Progenitor cell of endocrine pancreas (in vitro differentiated cells): ENCODE measurements at regions not wholly inside any gene's neighbourhood (a gene's known extent, or its start where the extent isn't known, plus 50 kb on each side); places are given as distances from the start of the nearest gene placed in this dataset.

Source experiments
- DNase-seq: peaks from one replicate; pipeline ENCODE4 v3.0.0; 2021; ENCODE audit warnings: low spot score; ENCODE audit not compliant: unreplicated experiment
- H3K27ac Mint-ChIP-seq: 2 replicates; pipeline ENCODE4 v1.8.0; 2021; ENCODE audit warnings: mild to moderate bottlenecking, moderate library complexity, mixed read lengths
- H3K27me3 Mint-ChIP-seq: 2 replicates; pipeline ENCODE4 v1.8.0; 2021; ENCODE audit warnings: mixed read lengths
- H3K36me3 Mint-ChIP-seq: 2 replicates; pipeline ENCODE4 v1.8.0; 2022; ENCODE audit warnings: mixed read lengths; ENCODE audit not compliant: insufficient read depth
- H3K4me1 Mint-ChIP-seq: 2 replicates; pipeline ENCODE4 v1.8.0; 2021; ENCODE audit warnings: low read depth, mixed read lengths
- H3K4me3 Mint-ChIP-seq: 2 replicates; pipeline ENCODE4 v1.8.0; 2021; ENCODE audit warnings: low read depth, mild to moderate bottlenecking, moderate library complexity, mixed read lengths
- H3K9me3 Mint-ChIP-seq: 2 replicates; pipeline ENCODE4 v1.8.0; 2021; ENCODE audit warnings: low read depth, mixed read lengths
- TF ChIP-seq, protein P1 (sequence below): fragments of 200-600 bp; sonication (generic); IDR thresholded peaks from one replicate; pipeline ENCODE4 v1.5.0; 2021; ENCODE audit warnings: antibody characterized with exemption, mild to moderate bottlenecking; ENCODE audit not compliant: unreplicated experiment

DNA sequence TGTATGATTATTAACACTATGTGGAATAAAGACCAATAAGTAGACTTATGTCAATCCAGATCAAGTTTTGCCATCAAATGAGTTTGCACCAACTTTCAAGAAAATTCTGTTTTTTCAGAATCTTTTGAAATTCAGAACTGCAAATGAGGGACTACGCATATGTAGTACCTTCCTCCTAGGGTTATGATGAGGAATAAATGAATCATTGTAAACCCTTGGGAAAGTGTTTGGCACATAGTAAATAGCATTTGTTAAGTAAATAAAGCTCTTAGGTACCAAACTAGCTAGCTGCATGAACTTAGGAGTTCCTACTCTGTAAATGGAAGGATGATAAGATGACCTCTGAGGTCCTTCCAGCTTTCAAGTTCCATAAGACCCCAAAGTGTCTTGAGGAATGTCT, 242.6 kb upstream of the SETMAR start:
- DNase-seq, result no peak
- TF ChIP-seq, protein P1, sequence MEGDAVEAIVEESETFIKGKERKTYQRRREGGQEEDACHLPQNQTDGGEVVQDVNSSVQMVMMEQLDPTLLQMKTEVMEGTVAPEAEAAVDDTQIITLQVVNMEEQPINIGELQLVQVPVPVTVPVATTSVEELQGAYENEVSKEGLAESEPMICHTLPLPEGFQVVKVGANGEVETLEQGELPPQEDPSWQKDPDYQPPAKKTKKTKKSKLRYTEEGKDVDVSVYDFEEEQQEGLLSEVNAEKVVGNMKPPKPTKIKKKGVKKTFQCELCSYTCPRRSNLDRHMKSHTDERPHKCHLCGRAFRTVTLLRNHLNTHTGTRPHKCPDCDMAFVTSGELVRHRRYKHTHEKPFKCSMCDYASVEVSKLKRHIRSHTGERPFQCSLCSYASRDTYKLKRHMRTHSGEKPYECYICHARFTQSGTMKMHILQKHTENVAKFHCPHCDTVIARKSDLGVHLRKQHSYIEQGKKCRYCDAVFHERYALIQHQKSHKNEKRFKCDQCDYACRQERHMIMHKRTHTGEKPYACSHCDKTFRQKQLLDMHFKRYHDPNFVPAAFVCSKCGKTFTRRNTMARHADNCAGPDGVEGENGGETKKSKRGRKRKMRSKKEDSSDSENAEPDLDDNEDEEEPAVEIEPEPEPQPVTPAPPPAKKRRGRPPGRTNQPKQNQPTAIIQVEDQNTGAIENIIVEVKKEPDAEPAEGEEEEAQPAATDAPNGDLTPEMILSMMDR, result no peak
- H3K27ac Mint-ChIP-seq, result no peak overlapping the region
- H3K4me1 Mint-ChIP-seq, result peaks cover 6% of the 10 kb centered on the region
- H3K9me3 Mint-ChIP-seq, result peaks cover 7% of the 10 kb centered on the region
- H3K27me3 Mint-ChIP-seq, result no peaks in the 10 kb centered on the region
- no peak overlapping the region for H3K4me3 Mint-ChIP-seq
- peaks cover 2% of the 10 kb centered on the region for H3K36me3 Mint-ChIP-seq

DNA sequence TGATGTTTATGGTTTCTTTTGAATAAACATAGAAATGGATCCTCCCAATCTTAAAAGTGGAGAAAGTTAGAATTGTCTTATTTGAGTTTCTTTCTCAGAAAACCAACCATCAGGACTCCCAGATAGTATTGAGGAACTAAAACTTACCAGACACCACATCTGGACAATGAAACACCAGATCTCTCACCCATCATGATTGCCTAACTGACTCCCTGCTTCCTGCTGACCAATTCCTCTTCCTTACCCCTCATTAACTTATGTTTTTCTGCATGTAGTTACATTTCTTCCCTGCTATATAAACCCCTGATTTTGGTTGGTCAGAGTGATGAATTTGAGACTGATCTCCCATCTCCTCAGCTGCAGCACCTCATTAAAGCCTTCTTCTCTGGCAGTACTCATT, 242.0 kb upstream of the SETMAR start:
- Mint-ChIP-seq H3K27ac (no peak overlapping the region), H3K9me3 (peaks cover 7% of the 10 kb centered on the region), H3K27me3 (no peaks in the 10 kb centered on the region), H3K4me1 (peaks cover 6% of the 10 kb centered on the region), H3K4me3 (no peak overlapping the region), H3K36me3 (peaks cover 2% of the 10 kb centered on the region)
- TF ChIP-seq, protein P1, result no peak
- DNase-seq, result no peak

DNA sequence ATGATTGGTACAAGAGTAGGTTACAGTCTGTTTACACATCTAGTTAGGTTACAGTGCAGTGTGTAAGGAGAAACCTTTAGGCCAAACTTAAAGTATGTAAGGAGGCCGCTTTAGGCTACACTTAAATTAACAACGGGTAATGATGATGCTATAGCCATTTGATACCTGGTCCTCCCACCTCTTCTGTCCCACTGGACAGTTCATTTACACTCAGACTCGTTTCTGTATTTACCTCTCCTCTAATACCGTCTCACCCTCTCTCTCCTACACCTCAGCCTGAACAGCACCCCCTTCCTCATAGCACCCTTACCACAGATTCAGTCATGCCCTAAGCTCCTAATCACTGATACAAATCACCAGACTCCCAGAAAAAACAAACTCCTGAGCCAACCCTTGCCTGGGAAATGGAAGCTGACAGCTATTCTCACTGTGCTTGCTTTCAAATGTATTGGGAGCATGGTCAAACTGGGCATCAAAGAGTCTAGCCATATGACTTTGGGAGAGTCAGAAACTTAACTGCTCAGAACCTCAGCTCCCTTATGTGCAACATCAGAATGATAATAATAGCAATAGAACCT, 241.3 kb upstream of the SETMAR start:
- H3K27ac Mint-ChIP-seq, result no peak overlapping the region
- no peak for DNase-seq
- peaks cover 2% of the 10 kb centered on the region for H3K36me3 Mint-ChIP-seq
- H3K4me3 Mint-ChIP-seq, result no peak overlapping the region
- peaks cover 7% of the 10 kb centered on the region for H3K9me3 Mint-ChIP-seq
- H3K27me3 Mint-ChIP-seq, result no peaks in the 10 kb centered on the region
- peaks cover 6% of the 10 kb centered on the region for H3K4me1 Mint-ChIP-seq
- TF ChIP-seq, protein P1, result no peak

DNA sequence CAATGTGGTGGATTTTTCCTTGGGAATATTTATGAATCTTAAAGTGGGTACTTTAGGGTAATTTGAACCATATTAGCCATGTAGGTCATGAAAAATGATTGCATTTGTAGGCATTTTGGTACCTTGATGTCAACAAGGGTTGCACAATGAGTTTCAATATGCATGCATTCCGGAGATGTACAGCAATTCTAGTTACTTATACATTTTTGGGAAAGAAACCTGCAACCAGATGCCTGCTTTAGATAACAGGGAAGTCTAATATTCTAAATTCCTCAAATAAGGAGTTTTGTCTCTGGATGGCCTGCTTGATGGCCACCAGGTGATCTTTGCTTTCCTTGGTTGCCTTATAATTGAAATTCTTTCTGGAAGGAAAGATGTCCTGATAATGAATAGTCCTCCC, 240.5 kb upstream of the SETMAR start:
- Mint-ChIP-seq H3K27me3 (no peaks in the 10 kb centered on the region), H3K4me3 (no peak overlapping the region), H3K4me1 (peaks cover 6% of the 10 kb centered on the region), H3K9me3 (peaks cover 7% of the 10 kb centered on the region), H3K36me3 (peaks cover 2% of the 10 kb centered on the region), H3K27ac (no peak overlapping the region)
- DNase-seq, result no peak
- TF ChIP-seq, protein P1, result no peak

DNA sequence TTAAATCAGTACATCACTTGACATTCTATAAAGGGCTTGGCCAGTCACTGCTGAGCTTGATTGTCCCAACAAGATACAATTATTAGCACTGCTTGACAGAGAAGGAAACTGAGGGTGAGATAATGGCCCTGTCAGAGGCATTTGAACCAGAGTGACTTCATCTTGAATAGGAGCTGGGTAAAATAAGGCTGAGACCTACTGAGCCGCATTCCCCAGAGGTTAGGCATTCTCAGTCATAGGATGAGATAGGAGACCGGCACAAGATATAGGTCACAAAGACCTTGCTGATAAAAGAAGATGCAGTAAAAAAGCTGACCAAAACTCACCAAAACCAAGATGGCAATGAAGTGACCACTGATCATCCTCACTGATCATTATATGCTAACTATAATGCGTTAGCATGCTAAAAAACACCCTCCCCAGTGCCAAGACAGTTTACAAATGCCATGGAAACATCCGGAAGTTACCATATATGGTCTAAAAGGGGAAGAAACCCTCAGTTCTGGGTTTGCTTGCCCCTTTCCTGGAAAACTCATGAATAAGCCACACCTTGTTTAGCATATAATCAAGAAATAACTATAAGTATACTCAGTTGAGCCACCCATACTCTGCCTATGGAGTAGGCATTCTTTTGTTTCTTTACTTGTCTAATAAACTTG, 239.1 kb upstream of the SETMAR start:
- TF ChIP-seq, protein P1, result no peak
- DNase-seq, result no peak
- no peaks in the 10 kb centered on the region for H3K27me3 Mint-ChIP-seq
- no peak overlapping the region for H3K4me3 Mint-ChIP-seq
- H3K9me3 Mint-ChIP-seq, result peaks cover 7% of the 10 kb centered on the region
- peaks cover 6% of the 10 kb centered on the region for H3K4me1 Mint-ChIP-seq
- H3K36me3 Mint-ChIP-seq, result peaks cover 2% of the 10 kb centered on the region
- H3K27ac Mint-ChIP-seq, result no peak overlapping the region
